GM23338 (cell line): ENCODE measurements at regions not wholly inside any gene's neighbourhood (a gene's known extent, or its start where the extent isn't known, plus 50 kb on each side); places are given as distances from the start of the nearest gene placed in this dataset.

Experiments
- ATAC-seq: fragments of 200-7000 bp; cut with Tn5 transposase; 3 replicates; pipeline ENCODE4 v1.9.1; 2020
- DNase-seq: peaks from one replicate; pipeline ENCODE4 v3.0.0-alpha.2; 2015; ENCODE audit warnings: low spot score
- H2AFZ ChIP-seq: fragments of 200-600 bp; sonication (generic); 2 replicates; pipeline ENCODE4 v1.8.0; 2016; ENCODE audit warnings: antibody characterized with exemption, mild to moderate bottlenecking, moderate library complexity
- H3F3A ChIP-seq: fragments of 200-600 bp; sonication (generic); replicated peaks from 2 replicates; pipeline ENCODE4 v1.8.0; 2017; ENCODE audit warnings: antibody characterized with exemption, mixed run types, low read depth
- H3K27ac ChIP-seq: fragments of 200-600 bp; sonication (generic); 2 replicates; pipeline ENCODE4 v1.6.1; 2016; ENCODE audit warnings: low read depth
- H3K27me3 ChIP-seq: fragments of 200-600 bp; sonication (generic); 2 replicates; pipeline ENCODE4 v1.8.0; 2016; ENCODE audit warnings: mild to moderate bottlenecking, mixed run types, moderate library complexity; ENCODE audit not compliant: insufficient read depth
- H3K36me3 ChIP-seq: fragments of 200-600 bp; sonication (generic); 2 replicates; pipeline ENCODE4 v1.8.0; 2016; ENCODE audit warnings: mild to moderate bottlenecking; ENCODE audit not compliant: insufficient read depth
- H3K4me1 ChIP-seq: fragments of 200-600 bp; sonication (generic); 2 replicates; pipeline ENCODE4 v1.8.0; 2016; ENCODE audit warnings: mild to moderate bottlenecking, moderate library complexity; ENCODE audit not compliant: insufficient read depth
- H3K4me2 ChIP-seq: fragments of 200-600 bp; sonication (generic); 2 replicates; pipeline ENCODE4 v1.7.1; 2017; ENCODE audit warnings: mixed run types
- H3K4me3 ChIP-seq: fragments of 200-600 bp; sonication (generic); 2 replicates; pipeline ENCODE4 v1.6.1; 2016; ENCODE audit warnings: mixed run types
- H3K79me2 ChIP-seq: fragments of 200-600 bp; sonication (generic); replicated peaks from 2 replicates; pipeline ENCODE4 v1.8.0; 2017; ENCODE audit warnings: mild to moderate bottlenecking; ENCODE audit not compliant: insufficient read depth
- H3K9me2 ChIP-seq: fragments of 200-600 bp; sonication (generic); 2 replicates; pipeline ENCODE4 v1.8.0; 2017; ENCODE audit not compliant: insufficient read depth
- H4K20me1 ChIP-seq: fragments of 200-600 bp; sonication (generic); replicated peaks from 2 replicates; pipeline ENCODE4 v1.8.0; 2017; ENCODE audit warnings: mild to moderate bottlenecking; ENCODE audit not compliant: insufficient read depth
- H3K27ac Mint-ChIP-seq: 2 replicates; pipeline ENCODE4 v1.8.0; 2020; ENCODE audit warnings: inconsistent platforms, mild to moderate bottlenecking, moderate library complexity, mixed read lengths
- H3K27me3 Mint-ChIP-seq: 3 replicates; pipeline ENCODE4 v1.8.0; 2022; ENCODE audit warnings: low read depth, mild to moderate bottlenecking, moderate library complexity, mixed read lengths, inconsistent platforms; ENCODE audit not compliant: insufficient read depth, poor library complexity
- H3K36me3 Mint-ChIP-seq: 3 replicates; pipeline ENCODE4 v1.8.0; 2021; ENCODE audit warnings: low read depth, mild to moderate bottlenecking, inconsistent platforms, moderate library complexity, mixed read lengths
- H3K4me1 Mint-ChIP-seq: 3 replicates; pipeline ENCODE4 v1.8.0; 2020; ENCODE audit warnings: mild to moderate bottlenecking, inconsistent platforms, mixed read lengths
- H3K4me3 Mint-ChIP-seq: 3 replicates; pipeline ENCODE4 v1.8.0; 2021; ENCODE audit warnings: moderate library complexity, mild to moderate bottlenecking, inconsistent platforms, mixed read lengths
- H3K9me3 Mint-ChIP-seq: 3 replicates; pipeline ENCODE4 v1.8.0; 2020; ENCODE audit warnings: moderate library complexity, mild to moderate bottlenecking, inconsistent platforms, mixed read lengths
- EZH2phosphoT487 ChIP-seq: fragments of 200-600 bp; sonication (generic); IDR thresholded peaks from one replicate; pipeline ENCODE4 v1.8.1; 2018; ENCODE audit warnings: antibody characterized with exemption; ENCODE audit not compliant: unreplicated experiment
- NANOG ChIP-seq: IDR thresholded peaks from 2 replicates; pipeline ENCODE4 v1.6.1; 2016; ENCODE audit warnings: antibody characterized with exemption, borderline replicate concordance
- POLR2AphosphoS5 ChIP-seq: IDR thresholded peaks from 2 replicates; pipeline ENCODE4 v1.6.1; 2016; ENCODE audit warnings: antibody characterized with exemption, low read depth
- REST ChIP-seq: IDR thresholded peaks from one replicate; pipeline ENCODE4 v1.6.1; 2018; ENCODE audit warnings: antibody characterized with exemption; ENCODE audit not compliant: unreplicated experiment
- STAT1 ChIP-seq: IDR thresholded peaks from one replicate; pipeline ENCODE4 v1.6.1; 2016; ENCODE audit warnings: antibody characterized with exemption; ENCODE audit not compliant: unreplicated experiment
- ZNF331 ChIP-seq: fragments of 250-450 bp; sonication (Bioruptor Pico); IDR thresholded peaks from 2 replicates; pipeline ENCODE4 v1.5.0; 2020; ENCODE audit warnings: low read depth, mild to moderate bottlenecking, moderate library complexity
- ZNF462 ChIP-seq: fragments of 250-450 bp; sonication (Bioruptor Pico); IDR thresholded peaks from 2 replicates; pipeline ENCODE4 v1.5.0; 2020; ENCODE audit warnings: mild to moderate bottlenecking, moderate library complexity

- TF ChIP-seq ZNF462 (CRISPR knock-in tag) = no peak
Measured at GRCh38 chr15:98195796-98196195, 235.3 kb downstream of the ARRDC4 start (continued).

- H3K4me1 ChIP-seq = no peaks in the 10 kb centered on the region
- no peaks in the 10 kb centered on the region for H3F3A ChIP-seq
- no peaks in the 10 kb centered on the region for H4K20me1 ChIP-seq
- H3K27me3 Mint-ChIP-seq = no peaks in the 10 kb centered on the region
- H3K9me2 ChIP-seq = no peaks in the 10 kb centered on the region
- DNase-seq (no peak), ATAC-seq (no peak)
- no peak overlapping the region for H3K27ac ChIP-seq
- H3K4me3 Mint-ChIP-seq = no peak overlapping the region
- peaks cover 7% of the 10 kb centered on the region; the same call in 2 of the 3 replicates for H3K4me1 Mint-ChIP-seq
- no peak overlapping the region for H2AFZ ChIP-seq
- H3K9me3 Mint-ChIP-seq = no peaks in the 10 kb centered on the region; the same call in 2 of the 3 replicates
- H3K27me3 ChIP-seq = no peaks in the 10 kb centered on the region
- H3K79me2 ChIP-seq = no peaks in the 10 kb centered on the region
- H3K36me3 Mint-ChIP-seq = no peaks in the 10 kb centered on the region
- H3K36me3 ChIP-seq = no peaks in the 10 kb centered on the region
- no peak overlapping the region for H3K27ac Mint-ChIP-seq
- no peak overlapping the region for H3K4me3 ChIP-seq
- no peak overlapping the region for H3K4me2 ChIP-seq
- TF ChIP-seq POLR2AphosphoS5 (no peak), ZNF462 (CRISPR knock-in tag) (no peak), NANOG (no peak), ZNF331 (CRISPR knock-in tag) (no peak), STAT1 (no peak), EZH2phosphoT487 (no peak), REST (no peak)
Measured at GRCh38 chr15:98196371-98196770, 235.9 kb downstream of the ARRDC4 start.
